Stimulated activated CD4-positive, alpha-beta T cell treated with anti-CD3 and anti-CD28 coated beads, Interleukin-4, amount 100 ng/mL, for 4 hours (primary cell): ENCODE measurements at regions not wholly inside any gene's neighbourhood (a gene's known extent, or its start where the extent isn't known, plus 50 kb on each side); places are given as distances from the start of the nearest gene placed in this dataset.

Experiments
- DNase-seq, 2 experiments: peaks; one replicate each; pipeline ENCODE4 v3.0.0-alpha.2; 2020

DNA sequence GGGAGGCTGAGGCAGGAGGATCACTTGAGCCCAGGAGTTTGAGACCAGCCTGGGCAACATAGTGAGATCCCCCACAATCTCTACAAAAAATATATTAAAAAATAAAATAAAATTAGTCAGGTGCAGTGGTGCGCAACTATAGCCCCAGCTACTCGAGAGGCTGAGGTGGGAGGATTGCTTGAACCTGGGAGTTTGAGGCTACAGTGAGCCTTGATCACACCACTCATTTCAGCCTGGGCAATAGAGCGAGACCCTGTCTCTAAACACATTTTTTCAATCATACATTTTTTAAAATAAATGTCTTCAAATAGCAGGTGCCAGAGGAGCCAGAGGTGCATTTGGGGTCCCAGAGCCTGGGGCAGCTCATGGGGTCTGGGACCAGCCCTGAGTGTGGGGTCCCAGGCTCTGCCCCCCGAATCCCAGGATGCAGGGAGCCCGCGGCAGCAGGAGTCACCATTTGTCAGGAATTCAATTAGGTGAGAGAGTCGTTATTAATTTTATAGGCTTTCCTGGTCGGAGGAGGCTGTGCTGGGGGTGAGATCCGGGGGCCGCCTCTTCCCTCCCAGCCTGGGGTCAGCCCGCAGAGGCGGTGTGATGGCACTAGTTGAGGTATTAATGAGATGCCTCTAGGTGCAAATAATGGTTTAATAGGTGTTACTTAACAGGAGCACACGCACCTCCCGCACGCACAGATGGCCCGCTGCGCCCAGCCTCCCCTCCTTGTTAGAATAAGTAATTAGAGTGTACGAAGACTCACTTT lies 78.3 kb downstream of the MICALL2 start:
- no peak for DNase-seq

DNA sequence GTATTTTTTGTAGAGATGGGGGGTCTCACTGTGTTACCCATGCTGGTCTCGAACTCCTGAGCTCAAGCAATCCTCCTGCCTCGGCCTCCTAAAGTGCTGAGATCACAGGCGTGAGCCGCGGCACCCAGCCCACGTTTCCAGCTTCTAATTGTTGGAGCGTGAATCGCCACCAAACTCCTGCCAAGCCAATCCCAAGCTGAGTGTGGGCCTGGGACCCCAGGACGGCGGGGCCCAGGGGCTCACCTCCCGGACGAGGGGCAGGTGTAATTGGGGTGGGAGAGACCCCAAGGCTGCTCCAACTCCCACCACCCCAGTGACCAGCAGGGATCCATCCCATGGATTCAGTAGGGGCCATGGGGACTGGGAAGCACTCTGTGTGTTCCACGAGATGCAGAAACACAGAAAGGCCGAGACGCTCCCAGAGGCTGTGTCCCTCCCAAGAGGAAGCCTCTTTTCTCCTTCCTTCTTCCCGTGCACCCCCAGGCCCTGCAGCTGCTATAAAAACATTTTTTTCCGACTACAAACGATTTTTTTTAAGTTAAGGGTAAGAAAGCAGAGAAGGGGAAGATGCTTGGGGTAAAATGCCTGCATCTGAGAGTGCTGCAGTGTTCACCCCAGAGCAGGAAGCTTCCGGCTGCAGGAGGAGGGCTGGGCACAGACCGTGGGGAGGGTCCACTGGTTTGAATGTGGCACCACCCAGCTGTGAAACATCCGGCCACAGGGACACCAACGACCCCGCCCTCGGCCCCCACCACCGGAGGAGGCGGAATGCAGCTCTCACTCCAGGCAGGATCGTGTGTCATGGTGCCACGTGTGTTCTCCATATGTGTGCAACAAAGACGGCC lies 76.5 kb downstream of the MICALL2 start:
- no peak for DNase-seq

- no peak for DNase-seq
Measured at GRCh38 chr7:1383398-1384112, 75.7 kb downstream of the MICALL2 start.

- no peak for DNase-seq
Measured at GRCh38 chr7:1384113-1384415, 75.2 kb downstream of the MICALL2 start.
